ENCODE measurements at regions not wholly inside any gene's neighbourhood (a gene's known extent, or its start where the extent isn't known, plus 50 kb on each side); places are given as distances from the start of the nearest gene placed in this dataset.

DNA sequence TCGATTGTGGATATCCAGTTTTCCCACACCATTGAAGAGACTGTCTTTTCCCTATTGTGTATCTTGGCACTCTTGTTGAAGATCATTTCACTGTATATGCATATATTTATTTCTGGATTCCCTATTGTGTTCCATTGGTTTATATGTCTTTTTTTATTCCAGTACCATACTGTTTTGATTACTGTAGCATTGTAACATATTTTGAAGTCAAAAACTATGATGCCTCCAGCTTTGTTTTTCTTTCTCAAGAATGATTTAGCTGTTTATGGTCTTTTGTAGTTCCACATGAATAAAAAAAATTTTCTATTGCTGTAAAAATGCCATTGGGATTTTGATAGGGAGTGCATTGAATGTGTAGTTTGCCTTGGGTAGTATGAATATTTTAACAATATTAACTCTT is 128.1 kb upstream of the SLC38A2 start:
- TF ChIP-seq, protein P1, sequence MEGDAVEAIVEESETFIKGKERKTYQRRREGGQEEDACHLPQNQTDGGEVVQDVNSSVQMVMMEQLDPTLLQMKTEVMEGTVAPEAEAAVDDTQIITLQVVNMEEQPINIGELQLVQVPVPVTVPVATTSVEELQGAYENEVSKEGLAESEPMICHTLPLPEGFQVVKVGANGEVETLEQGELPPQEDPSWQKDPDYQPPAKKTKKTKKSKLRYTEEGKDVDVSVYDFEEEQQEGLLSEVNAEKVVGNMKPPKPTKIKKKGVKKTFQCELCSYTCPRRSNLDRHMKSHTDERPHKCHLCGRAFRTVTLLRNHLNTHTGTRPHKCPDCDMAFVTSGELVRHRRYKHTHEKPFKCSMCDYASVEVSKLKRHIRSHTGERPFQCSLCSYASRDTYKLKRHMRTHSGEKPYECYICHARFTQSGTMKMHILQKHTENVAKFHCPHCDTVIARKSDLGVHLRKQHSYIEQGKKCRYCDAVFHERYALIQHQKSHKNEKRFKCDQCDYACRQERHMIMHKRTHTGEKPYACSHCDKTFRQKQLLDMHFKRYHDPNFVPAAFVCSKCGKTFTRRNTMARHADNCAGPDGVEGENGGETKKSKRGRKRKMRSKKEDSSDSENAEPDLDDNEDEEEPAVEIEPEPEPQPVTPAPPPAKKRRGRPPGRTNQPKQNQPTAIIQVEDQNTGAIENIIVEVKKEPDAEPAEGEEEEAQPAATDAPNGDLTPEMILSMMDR (IDR thresholded peaks at IDR 0.05) = no peak
- TF ChIP-seq HDAC2 (IDR thresholded peaks at IDR 0.05) = peak; percentile 64; the same call in 1 of the 2 replicates
- 95% methylated on average over 1 of the region's 1 CpG for WGBS (ENCODE audit: missing lambda C conversion rate)
- ATAC-seq = no peak
- Histone ChIP-seq H3K4me2 (no peak overlapping the region), H3K4me3 (no peak overlapping the region), H3K27ac (no peak overlapping the region), H3K4me1 (no peaks in the 10 kb centered on the region), H3K9me3 (peaks cover 24% of the 10 kb centered on the region)
- ChIA-PET CTCF (no interaction called here), POLR2A (no interaction called here)
- DNase-seq (ENCODE audit: low read depth in 1 of 2, low spot score in 1 of 2) = no peak
- FAIRE-seq = peak; percentile 70

DNA sequence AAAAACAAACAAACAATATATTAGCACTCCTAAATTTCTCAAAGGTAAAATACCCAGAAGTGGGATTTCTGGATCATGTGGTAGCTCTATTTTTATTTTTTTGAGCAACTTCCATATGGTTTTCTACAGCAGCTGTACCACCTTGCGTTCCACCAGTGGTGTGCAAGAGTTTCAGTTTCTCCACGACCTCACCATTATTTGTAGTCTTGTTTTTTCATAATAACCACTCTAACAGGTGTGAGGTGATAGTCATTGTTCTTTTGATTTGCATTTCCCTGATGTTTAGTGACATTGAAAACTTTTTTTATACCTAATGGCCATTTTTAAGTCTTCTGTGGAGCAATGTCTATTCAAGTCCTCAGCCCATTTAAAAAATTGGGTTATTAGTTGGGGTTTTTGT is 127.3 kb upstream of the SLC38A2 start:
- no peak overlapping the region for H3K27ac ChIP-seq
- ChIA-PET POLR2A (no interaction called here), CTCF (no interaction called here)
- H3K4me3 ChIP-seq = no peak overlapping the region
- H3K9me3 ChIP-seq = peaks cover 22% of the 10 kb centered on the region
- no peak for FAIRE-seq
- ATAC-seq = no peak
- no peak overlapping the region for H3K4me2 ChIP-seq
- TF ChIP-seq JUN (IDR thresholded peaks at IDR 0.05) (no peak), HOXB13 (CRISPR knock-in tag; IDR thresholded peaks at IDR 0.05; ENCODE audit: low read depth) (no peak), JUNB (IDR thresholded peaks at IDR 0.05) (no peak), EHF (CRISPR knock-in tag; IDR thresholded peaks at IDR 0.05) (no peak), HOXA7 (CRISPR knock-in tag; IDR thresholded peaks at IDR 0.05) (no peak), ESRRA (IDR thresholded peaks at IDR 0.05; ENCODE audit: borderline replicate concordance, low read length) (no peak), MAFK (IDR thresholded peaks at IDR 0.05; ENCODE audit: partially characterized antibody) (no peak), POLR2A (IDR thresholded peaks at IDR 0.05; ENCODE audit: low read length) (no peak), CEBPB (IDR thresholded peaks at IDR 0.05) (no peak), HOXB5 (CRISPR knock-in tag; IDR thresholded peaks at IDR 0.05) (no peak)
- TF ChIP-seq, protein P2, sequence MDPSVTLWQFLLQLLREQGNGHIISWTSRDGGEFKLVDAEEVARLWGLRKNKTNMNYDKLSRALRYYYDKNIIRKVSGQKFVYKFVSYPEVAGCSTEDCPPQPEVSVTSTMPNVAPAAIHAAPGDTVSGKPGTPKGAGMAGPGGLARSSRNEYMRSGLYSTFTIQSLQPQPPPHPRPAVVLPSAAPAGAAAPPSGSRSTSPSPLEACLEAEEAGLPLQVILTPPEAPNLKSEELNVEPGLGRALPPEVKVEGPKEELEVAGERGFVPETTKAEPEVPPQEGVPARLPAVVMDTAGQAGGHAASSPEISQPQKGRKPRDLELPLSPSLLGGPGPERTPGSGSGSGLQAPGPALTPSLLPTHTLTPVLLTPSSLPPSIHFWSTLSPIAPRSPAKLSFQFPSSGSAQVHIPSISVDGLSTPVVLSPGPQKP (IDR thresholded peaks at IDR 0.05; ENCODE audit: low read depth, low read length) = no peak
- 78% methylated on average over 2 of the region's 2 CpGs for WGBS (ENCODE audit: missing lambda C conversion rate)
- peaks cover 6% of the 10 kb centered on the region for H3K4me1 ChIP-seq
- no peak for DNase-seq (ENCODE audit: low read depth in 1 of 2, low spot score in 1 of 2)

DNA sequence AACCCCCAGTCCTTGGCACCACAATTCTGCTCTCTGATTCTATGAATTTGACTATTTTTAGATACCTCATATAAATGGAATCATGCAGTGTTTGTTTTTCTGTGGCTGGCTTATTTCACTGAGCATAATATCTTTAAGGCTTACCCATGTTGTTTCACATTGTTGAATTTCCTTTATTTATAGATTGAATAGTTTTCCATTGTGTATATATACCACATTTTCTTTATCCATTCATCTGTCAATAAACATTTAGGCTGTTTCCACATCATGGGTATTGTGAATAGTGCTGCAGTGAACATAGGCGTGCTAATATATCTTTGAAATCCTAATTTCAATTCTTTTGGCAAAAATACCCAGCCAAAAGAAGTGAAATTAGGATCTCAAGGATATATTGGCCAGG is 126.7 kb upstream of the SLC38A2 start:
- CTCF ChIA-PET = interaction anchor here (0.8 to 1.0 kb wide), 3 partner anchors 10 to 63 kb away, joined by 3 read pairs; no protein-coding TSS in a partner anchor
- Histone ChIP-seq H3K4me1 (peaks cover 13% of the 10 kb centered on the region), H3K4me3 (no peak overlapping the region), H3K9me3 (peaks cover 22% of the 10 kb centered on the region), H3K4me2 (no peak overlapping the region), H3K27ac (no peak overlapping the region)
- TF ChIP-seq BHLHE40 (IDR thresholded peaks at IDR 0.05; ENCODE audit: low read depth, low read length) (no peak), ZSCAN20 (CRISPR knock-in tag; IDR thresholded peaks at IDR 0.05) (no peak), JUNB (IDR thresholded peaks at IDR 0.05) (no peak), TP53 (CRISPR knock-in tag; IDR thresholded peaks at IDR 0.05) (no peak), HOXB13 (CRISPR knock-in tag; IDR thresholded peaks at IDR 0.05; ENCODE audit: low read depth) (no peak), GATA3 (IDR thresholded peaks at IDR 0.05; ENCODE audit: borderline replicate concordance) (no peak), ESRRA (IDR thresholded peaks at IDR 0.05; ENCODE audit: borderline replicate concordance, low read length) (no peak), FOSL2 (IDR thresholded peaks at IDR 0.05) (no peak), FOSL2 (CRISPR knock-in tag; IDR thresholded peaks at IDR 0.05) (no peak), RNF2 (IDR thresholded peaks at IDR 0.05; ENCODE audit: borderline replicate concordance, low read depth) (no peak), RCOR1 (IDR thresholded peaks at IDR 0.05; ENCODE audit: low read depth, low read length) (no peak), PHF8 (IDR thresholded peaks at IDR 0.05; ENCODE audit: borderline replicate concordance, low read depth) (no peak), RFX5 (IDR thresholded peaks at IDR 0.05) (no peak), KDM5A (IDR thresholded peaks at IDR 0.05) (no peak)
- TF ChIP-seq, protein P1 (IDR thresholded peaks at IDR 0.05) = no peak
- TF ChIP-seq, protein P3, sequence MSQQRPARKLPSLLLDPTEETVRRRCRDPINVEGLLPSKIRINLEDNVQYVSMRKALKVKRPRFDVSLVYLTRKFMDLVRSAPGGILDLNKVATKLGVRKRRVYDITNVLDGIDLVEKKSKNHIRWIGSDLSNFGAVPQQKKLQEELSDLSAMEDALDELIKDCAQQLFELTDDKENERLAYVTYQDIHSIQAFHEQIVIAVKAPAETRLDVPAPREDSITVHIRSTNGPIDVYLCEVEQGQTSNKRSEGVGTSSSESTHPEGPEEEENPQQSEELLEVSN (IDR thresholded peaks at IDR 0.05; ENCODE audit: borderline replicate concordance, low read depth) = no peak
- TF ChIP-seq, protein P4, sequence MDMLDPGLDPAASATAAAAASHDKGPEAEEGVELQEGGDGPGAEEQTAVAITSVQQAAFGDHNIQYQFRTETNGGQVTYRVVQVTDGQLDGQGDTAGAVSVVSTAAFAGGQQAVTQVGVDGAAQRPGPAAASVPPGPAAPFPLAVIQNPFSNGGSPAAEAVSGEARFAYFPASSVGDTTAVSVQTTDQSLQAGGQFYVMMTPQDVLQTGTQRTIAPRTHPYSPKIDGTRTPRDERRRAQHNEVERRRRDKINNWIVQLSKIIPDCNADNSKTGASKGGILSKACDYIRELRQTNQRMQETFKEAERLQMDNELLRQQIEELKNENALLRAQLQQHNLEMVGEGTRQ (IDR thresholded peaks at IDR 0.05) = no peak
- 97% methylated on average over 1 of the region's 1 CpG for WGBS (ENCODE audit: missing lambda C conversion rate)
- FAIRE-seq = peak; percentile 70
- POLR2A ChIA-PET = no interaction called here
- no peak for DNase-seq (ENCODE audit: low read depth in 1 of 2, low spot score in 1 of 2)
- ATAC-seq = no peak

All from A549 (cell line).